Fibroblast of lung (primary cell): ENCODE measurements at regions not wholly inside any gene's neighbourhood (a gene's known extent, or its start where the extent isn't known, plus 50 kb on each side); places are given as distances from the start of the nearest gene placed in this dataset.

Experiments
- CTCF ChIP-seq, 2 donors: IDR thresholded peaks in 1 of 2; conservative IDR thresholded peaks in 1 of 2; 1 replicate in 1 of 2; 2 replicates in 1 of 2; pipeline ENCODE4 v1.5.1; 2011 to 2012; ENCODE audit warnings: low read length in 2 of 2, control low read depth in 1 of 2, inconsistent platforms in 1 of 2, low read depth in 1 of 2, mild to moderate bottlenecking in 1 of 2
- EZH2 ChIP-seq: IDR thresholded peaks from 2 replicates; pipeline ENCODE4 v1.5.1; 2012; ENCODE audit warnings: low read length, control low read depth, mild to moderate bottlenecking; ENCODE audit errors: missing control alignments

DNA sequence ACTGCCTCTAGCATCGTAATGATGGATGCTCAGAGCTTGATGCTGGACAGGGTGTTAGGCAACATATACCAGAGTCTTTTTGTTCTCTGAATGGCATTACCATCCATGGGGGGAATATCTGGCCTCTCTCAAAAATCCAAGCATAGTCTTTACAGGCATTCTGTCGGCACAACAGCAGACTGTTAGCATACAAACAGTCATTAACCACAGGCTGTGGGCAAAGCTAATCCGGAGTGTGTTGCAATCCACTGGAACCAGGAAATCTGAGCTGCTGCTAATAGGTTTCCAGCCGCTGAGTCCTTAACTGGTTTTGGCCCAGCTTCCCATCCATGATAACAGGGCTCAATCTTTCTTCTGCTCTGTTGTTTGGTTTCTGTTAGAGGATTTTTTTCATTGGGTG lies 371.9 kb downstream of the HS3ST3B1 start:
- TF ChIP-seq CTCF (conservative IDR thresholded peaks at IDR 0.05 in 1 of 2, IDR thresholded peaks at IDR 0.05 in 1 of 2; ENCODE audit: low read depth in 1 of 2, low read length in 2 of 2): no peak
- TF ChIP-seq EZH2: no peak
